HG03039 (cell line): ENCODE measurements at regions not wholly inside any gene's neighbourhood (a gene's known extent, or its start where the extent isn't known, plus 50 kb on each side); places are given as distances from the start of the nearest gene placed in this dataset.

Source experiments
- ATAC-seq: cut with Tn5 transposase; IDR thresholded peaks from one replicate; pipeline ENCODE4 v1.9.1; 2021; ENCODE audit warnings: mild to moderate bottlenecking, moderate library complexity; ENCODE audit not compliant: unreplicated experiment

GRCh38 chr2:217061916-217062505 lies 202.1 kb upstream of the TNP1 start:
- no peak for ATAC-seq

DNA sequence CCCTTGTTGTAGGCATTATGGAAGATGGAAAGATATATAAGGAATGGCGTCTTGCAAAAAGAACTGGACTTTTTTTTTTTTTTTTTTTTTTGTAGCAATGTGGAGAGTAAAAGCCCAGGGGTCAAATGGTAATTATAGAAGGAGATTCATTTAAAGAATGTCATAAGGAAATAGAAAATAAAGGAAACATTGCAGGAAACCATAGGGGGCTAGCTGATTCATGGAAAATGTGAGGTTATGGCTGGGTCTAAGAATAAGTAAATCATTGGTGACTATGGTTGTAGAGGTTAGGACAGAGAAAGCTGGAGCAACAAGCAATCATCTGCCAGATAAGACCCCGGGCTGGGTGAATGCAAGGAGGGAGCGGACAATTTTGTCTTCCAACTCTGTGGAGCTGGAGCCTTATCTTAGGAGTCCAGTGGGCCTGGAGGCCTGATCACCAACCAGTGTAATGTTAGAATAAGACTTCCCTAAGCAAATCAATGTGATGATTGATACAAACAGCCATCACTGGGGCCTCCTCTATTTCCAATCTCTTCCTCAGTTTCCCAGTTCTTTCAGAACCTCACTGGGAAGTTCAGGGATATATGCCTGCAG lies 201.2 kb upstream of the TNP1 start:
- ATAC-seq, result no peak

GRCh38 chr2:217060516-217060915 lies 200.7 kb upstream of the TNP1 start:
- ATAC-seq, result no peak

- ATAC-seq, result no peak
Measured at GRCh38 chr2:217058791-217059755, 199.2 kb upstream of the TNP1 start.

- ATAC-seq, result no peak
Measured at GRCh38 chr2:217057773-217058172, 197.9 kb upstream of the TNP1 start.

GRCh38 chr2:217055624-217056023 lies 195.8 kb upstream of the TNP1 start:
- no peak for ATAC-seq

DNA sequence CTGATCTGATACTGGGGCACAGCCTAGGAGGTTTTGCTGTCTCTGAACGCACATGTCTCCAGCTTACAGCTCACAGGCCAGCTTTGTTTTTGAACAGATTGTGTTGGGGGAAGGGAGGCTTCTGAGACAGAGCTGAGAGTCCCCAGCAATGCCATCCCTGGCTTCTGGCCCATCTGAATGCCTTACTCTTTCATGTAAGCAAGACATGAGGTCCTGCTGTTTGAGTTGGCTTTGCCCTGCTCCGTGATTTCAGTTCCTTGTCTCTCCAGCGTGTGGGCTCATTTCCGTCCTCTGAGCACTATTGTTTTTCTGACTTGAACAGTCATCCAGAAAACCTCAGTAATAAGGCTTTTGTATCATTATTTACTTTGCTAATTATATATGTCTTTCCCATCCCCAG lies 194.9 kb upstream of the TNP1 start:
- ATAC-seq, result no peak

DNA sequence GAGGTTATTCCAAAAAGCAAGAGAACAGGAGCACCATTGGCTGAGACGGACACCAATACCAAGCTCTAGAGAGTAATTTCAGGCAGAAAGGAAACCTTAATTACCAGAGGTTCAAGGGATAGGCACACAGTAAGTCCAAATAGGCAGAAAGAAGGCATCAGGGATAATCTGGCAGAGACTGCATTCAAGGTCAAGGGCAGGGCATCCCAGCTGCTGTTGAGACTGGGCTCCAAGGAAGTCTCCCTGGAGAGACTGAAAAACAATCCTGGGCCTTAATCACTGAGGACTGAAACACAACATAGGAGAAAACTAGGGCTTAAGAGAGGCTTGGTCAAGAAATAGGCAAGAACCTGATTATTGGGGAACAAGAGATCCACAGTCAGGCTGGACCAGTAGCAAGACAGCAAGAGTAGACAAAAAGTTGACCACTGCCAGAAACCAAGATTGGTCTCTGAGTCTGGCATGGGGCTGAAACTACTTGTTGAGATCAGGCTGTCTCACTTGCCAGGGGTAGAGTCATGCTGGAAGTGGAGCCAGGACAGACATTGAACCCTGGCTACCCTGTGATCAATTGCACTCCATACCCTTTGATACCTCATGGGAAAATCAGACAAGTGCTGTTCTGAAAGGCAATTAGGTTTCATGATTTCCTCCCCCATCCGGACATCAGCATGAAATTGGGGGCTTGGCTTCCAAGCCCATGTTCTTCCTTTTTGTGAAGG lies 193.2 kb upstream of the TNP1 start:
- no peak for ATAC-seq

DNA sequence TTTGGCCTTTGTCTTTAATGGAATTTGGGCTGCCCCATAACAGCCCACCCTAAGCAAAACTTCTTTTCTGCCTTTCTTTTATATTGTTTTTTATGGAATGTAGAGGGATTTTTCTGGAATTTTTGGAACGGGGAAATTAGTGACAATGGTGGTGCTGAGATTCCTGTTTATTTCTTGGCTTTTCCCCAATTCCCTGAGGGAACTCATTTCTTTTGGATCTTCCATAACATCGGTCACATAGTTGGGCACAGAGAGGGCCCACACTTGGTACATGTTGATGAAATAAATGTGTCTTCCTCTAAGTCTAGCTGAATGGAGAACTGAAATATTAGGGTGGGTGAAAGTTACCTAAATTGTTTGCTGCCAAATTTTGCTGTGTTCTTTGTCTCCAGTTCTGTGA lies 191.6 kb upstream of the TNP1 start:
- no peak for ATAC-seq

- no peak for ATAC-seq
Measured at GRCh38 chr2:217049956-217050355, 190.1 kb upstream of the TNP1 start.

DNA sequence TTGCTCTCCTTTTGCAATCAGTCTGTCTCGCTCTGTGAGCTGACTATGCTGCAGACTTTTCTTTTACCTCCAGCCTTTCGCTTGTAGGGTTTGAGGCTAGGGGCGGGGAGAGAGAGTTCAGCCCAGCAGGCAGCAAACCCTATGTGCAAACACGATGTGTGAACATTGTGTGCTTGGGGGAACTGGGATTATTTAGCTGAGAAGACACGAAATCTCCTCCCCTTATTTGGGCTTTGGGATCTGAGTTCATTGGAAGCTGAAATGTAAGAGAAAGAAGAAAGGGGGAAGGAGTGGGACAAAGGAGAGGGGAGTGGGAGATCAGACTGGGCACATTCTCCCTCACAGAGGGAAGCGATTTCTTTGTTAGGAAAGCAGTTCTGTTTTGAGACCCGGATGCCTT lies 189.6 kb upstream of the TNP1 start:
- no peak for ATAC-seq

DNA sequence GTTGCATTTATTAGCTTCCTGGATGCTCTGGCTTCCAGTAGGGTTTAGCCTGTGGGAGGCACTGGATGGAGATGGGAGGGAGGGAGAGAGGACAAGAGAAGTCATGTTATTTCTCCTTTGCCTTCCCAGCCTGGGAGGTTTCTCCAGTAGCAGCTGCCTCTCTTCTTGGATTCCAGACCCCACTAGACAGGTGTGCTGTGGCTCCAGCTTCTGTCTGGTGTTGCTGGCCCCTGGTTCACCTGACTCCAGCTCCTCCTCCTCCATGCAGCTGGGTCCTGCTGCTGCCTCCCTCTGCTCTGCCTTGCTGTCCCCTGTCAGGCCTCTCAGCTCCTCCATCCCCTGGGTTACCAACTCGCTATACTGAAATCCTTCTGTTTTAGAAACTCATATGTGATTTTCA lies 188.9 kb upstream of the TNP1 start:
- ATAC-seq, result no peak

GRCh38 chr2:217047631-217048030 lies 187.8 kb upstream of the TNP1 start:
- no peak for ATAC-seq

- no peak for ATAC-seq
Measured at GRCh38 chr2:217047209-217047608, 187.3 kb upstream of the TNP1 start.

GRCh38 chr2:217045700-217046475 lies 186.0 kb upstream of the TNP1 start:
- no peak for ATAC-seq

DNA sequence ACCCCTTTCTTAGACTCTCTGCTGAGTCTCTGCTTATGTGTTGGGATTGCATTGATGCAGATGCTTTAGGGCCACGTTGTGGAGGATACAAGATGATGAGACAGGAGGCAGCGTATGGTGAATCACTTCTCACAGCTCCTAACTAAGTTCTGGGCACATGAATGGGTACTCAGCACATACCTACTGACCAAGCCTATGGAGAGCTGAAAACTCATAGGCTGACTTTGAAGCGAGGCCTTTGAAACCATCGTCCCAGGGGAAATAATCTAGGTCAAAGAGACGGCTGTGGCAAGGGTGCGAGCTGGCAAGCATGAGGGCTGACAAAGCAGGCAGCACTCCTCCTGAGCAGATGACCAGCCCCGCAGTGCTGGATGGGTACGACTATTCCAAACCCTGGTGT lies 180.2 kb upstream of the TNP1 start:
- ATAC-seq, result no peak

DNA sequence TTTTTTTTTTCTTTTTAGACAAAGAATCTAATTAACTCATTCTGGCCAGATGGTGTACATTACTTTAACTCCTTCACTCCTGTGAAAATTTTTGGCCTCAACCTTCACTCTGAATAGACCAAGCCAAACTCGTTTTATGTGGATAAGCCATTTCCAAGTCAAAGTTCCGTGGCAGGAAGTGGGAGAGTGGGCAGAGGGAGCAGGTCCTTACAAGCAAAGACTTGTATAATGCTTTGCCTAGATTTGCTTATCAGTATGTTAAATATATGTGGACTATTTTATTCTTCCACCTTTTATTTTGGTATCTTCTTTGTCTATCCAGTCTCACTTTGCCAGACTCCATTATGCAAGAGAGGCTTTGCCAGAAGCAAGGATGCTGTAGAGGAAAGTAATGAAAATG lies 178.1 kb upstream of the TNP1 start:
- ATAC-seq, result no peak

GRCh38 chr2:217037353-217037752 lies 177.5 kb upstream of the TNP1 start:
- ATAC-seq, result no peak

GRCh38 chr2:217035967-217036366 lies 176.1 kb upstream of the TNP1 start:
- no peak for ATAC-seq

DNA sequence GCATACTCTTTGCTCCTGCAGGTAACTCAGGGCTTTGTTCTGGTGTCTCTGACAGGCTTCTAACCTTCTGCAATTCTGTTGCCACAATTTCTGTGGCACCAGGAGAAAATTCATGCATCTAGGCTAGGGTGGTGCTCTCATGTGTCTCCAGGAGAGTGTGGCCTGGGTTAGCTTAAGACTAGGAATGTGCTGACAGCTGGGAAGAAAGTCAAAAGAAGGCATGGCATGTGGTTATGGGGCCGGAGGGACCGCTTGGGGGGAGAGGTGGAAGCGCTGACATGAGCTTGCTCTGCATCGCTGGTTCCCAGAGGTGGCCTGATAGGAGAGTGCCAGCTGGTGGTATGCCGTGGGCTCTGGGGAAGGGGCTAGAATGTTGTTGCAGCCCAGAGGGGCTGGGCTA lies 173.3 kb upstream of the TNP1 start:
- ATAC-seq, result no peak

DNA sequence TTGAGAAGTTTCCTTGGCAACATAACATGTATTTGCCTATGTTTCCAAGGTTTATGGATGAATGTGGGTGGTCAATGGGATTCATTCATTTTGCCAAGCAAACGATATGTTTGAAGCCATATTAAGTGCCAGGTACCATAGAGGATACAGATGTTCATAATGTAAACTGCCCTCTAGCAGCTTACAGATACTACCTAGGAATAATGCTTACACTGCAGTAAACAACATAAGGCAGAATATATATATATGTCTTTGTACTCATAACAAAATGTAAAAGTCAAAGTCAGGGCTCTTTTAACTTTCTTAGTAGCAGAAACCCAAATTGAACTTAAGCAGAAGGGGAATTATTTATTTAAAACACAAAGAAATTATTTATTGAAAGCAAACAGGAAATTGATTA lies 171.6 kb upstream of the TNP1 start:
- no peak for ATAC-seq
